ENCODE measurements at regions not wholly inside any gene's neighbourhood (a gene's known extent, or its start where the extent isn't known, plus 50 kb on each side); places are given as distances from the start of the nearest gene placed in this dataset.
"Not testable (repeated sequence)": the region's sequence is repeated elsewhere in the genome, so short reads cannot be mapped to it uniquely, and the experiment has no call there.

- Mint-ChIP-seq H3K27ac (no peak overlapping the region), H3K9me3 (peaks cover 0 to 50% (median 41%) of the 10 kb centered on the region in 8 donors), H3K4me3 (no peak overlapping the region), H3K36me3 (no peaks in the 10 kb centered on the region), H3K4me1 (no peaks in the 10 kb centered on the region), H3K27me3 (no peaks in the 10 kb centered on the region)
- Histone ChIP-seq H3K4me3 (ENCODE audit: low read length in 2 of 2) (no peak overlapping the region), H3K27ac (ENCODE audit: low read depth, low read length) (no peak overlapping the region), H3K36me3 (ENCODE audit: insufficient read depth, low read length) (no peaks in the 10 kb centered on the region), H3K27me3 (ENCODE audit: insufficient read depth, low read length) (no peaks in the 10 kb centered on the region), H3K4me1 (ENCODE audit: insufficient read depth, low read length) (no peaks in the 10 kb centered on the region), H3K9me3 (ENCODE audit: control insufficient read depth in 1 of 2, low read length in 2 of 2) (peaks cover 0 to 7% of the 10 kb centered on the region in 2 donors)
- DNase-seq, result no peak
- CTCF ChIA-PET (ENCODE audit: partially characterized antibody), result no interaction called here
- POLR2A ChIA-PET (ENCODE audit: partially characterized antibody), result no interaction called here
- intact Hi-C loops (cut with micrococcal nuclease), result no loop called here
These were observed 889.8 kb downstream of the CDH8 start for GRCh38 chr16:61146429-61146828.

- Histone ChIP-seq H3K36me3 (ENCODE audit: insufficient read depth, low read length) (no peaks in the 10 kb centered on the region), H3K27ac (ENCODE audit: low read depth, low read length) (no peak overlapping the region), H3K9me3 (ENCODE audit: control insufficient read depth in 1 of 2, low read length in 2 of 2) (peaks cover 0 to 5% of the 10 kb centered on the region in 2 donors), H3K4me1 (ENCODE audit: insufficient read depth, low read length) (no peaks in the 10 kb centered on the region), H3K27me3 (ENCODE audit: insufficient read depth, low read length) (no peaks in the 10 kb centered on the region), H3K4me3 (ENCODE audit: low read length in 2 of 2) (no peak overlapping the region)
- Mint-ChIP-seq H3K27me3 (no peaks in the 10 kb centered on the region), H3K4me3 (no peak overlapping the region), H3K27ac (no peak overlapping the region), H3K9me3 (peaks cover 3 to 37% (median 22%) of the 10 kb centered on the region in 8 donors), H3K4me1 (no peaks in the 10 kb centered on the region), H3K36me3 (no peaks in the 10 kb centered on the region)
- ChIA-PET POLR2A (ENCODE audit: partially characterized antibody) (no interaction called here), CTCF (ENCODE audit: partially characterized antibody) (no interaction called here)
- intact Hi-C loops (cut with micrococcal nuclease), result no loop called here
- DNase-seq, result no peak
These were observed 904.8 kb downstream of the CDH8 start for GRCh38 chr16:61131447-61131846.

- ChIA-PET POLR2A (ENCODE audit: partially characterized antibody) (no interaction called here), CTCF (ENCODE audit: partially characterized antibody) (no interaction called here)
- Histone ChIP-seq H3K4me1 (ENCODE audit: insufficient read depth, low read length) (no peaks in the 10 kb centered on the region), H3K9me3 (ENCODE audit: control insufficient read depth in 1 of 2, low read length in 2 of 2) (peaks cover 0 to 5% of the 10 kb centered on the region in 2 donors), H3K27ac (ENCODE audit: low read depth, low read length) (no peak overlapping the region), H3K36me3 (ENCODE audit: insufficient read depth, low read length) (no peaks in the 10 kb centered on the region), H3K27me3 (ENCODE audit: insufficient read depth, low read length) (no peaks in the 10 kb centered on the region), H3K4me3 (ENCODE audit: low read length in 2 of 2) (no peak overlapping the region)
- Mint-ChIP-seq H3K27ac (no peak overlapping the region), H3K4me3 (no peak overlapping the region), H3K36me3 (no peaks in the 10 kb centered on the region), H3K27me3 (no peaks in the 10 kb centered on the region), H3K9me3 (peaks cover 0 to 43% (median 23%) of the 10 kb centered on the region in 8 donors), H3K4me1 (no peaks in the 10 kb centered on the region)
- intact Hi-C loops (cut with micrococcal nuclease), result no loop called here
- no peak for DNase-seq
These were observed 907.5 kb downstream of the CDH8 start for GRCh38 chr16:61128545-61129323.

- Mint-ChIP-seq H3K4me3 (no peak overlapping the region), H3K9me3 (peaks cover 0 to 36% (median 17%) of the 10 kb centered on the region in 8 donors), H3K27ac (no peak overlapping the region), H3K36me3 (no peaks in the 10 kb centered on the region), H3K4me1 (no peaks in the 10 kb centered on the region), H3K27me3 (no peaks in the 10 kb centered on the region)
- Histone ChIP-seq H3K4me3 (ENCODE audit: low read length in 2 of 2) (no peak overlapping the region), H3K27ac (ENCODE audit: low read depth, low read length) (no peak overlapping the region), H3K4me1 (ENCODE audit: insufficient read depth, low read length) (no peaks in the 10 kb centered on the region), H3K27me3 (ENCODE audit: insufficient read depth, low read length) (no peaks in the 10 kb centered on the region), H3K9me3 (ENCODE audit: control insufficient read depth in 1 of 2, low read length in 2 of 2) (peaks cover 0 to 13% of the 10 kb centered on the region in 2 donors), H3K36me3 (ENCODE audit: insufficient read depth, low read length) (no peaks in the 10 kb centered on the region)
- ChIA-PET POLR2A (ENCODE audit: partially characterized antibody) (no interaction called here), CTCF (ENCODE audit: partially characterized antibody) (no interaction called here)
- intact Hi-C loops (cut with micrococcal nuclease), result no loop called here
- DNase-seq, result no peak
These were observed 930.7 kb downstream of the CDH8 start for GRCh38 chr16:61105544-61105943.

- no peak overlapping the region for H3K27ac Mint-ChIP-seq
- Histone ChIP-seq H3K9me3 (ENCODE audit: control insufficient read depth in 1 of 2, low read length in 2 of 2) (peaks cover 0 to 7% of the 10 kb centered on the region in 2 donors), H3K27me3 (ENCODE audit: insufficient read depth, low read length) (no peaks in the 10 kb centered on the region), H3K27ac (ENCODE audit: low read depth, low read length) (no peak overlapping the region), H3K36me3 (ENCODE audit: insufficient read depth, low read length) (no peaks in the 10 kb centered on the region), H3K4me3 (ENCODE audit: low read length in 2 of 2) (no peak overlapping the region), H3K4me1 (ENCODE audit: insufficient read depth, low read length) (no peaks in the 10 kb centered on the region)
- no peaks in the 10 kb centered on the region for H3K36me3 Mint-ChIP-seq
- H3K9me3 Mint-ChIP-seq, result peaks cover 7 to 33% (median 26%) of the 10 kb centered on the region in 8 donors
- no peaks in the 10 kb centered on the region for H3K27me3 Mint-ChIP-seq
- POLR2A ChIA-PET (ENCODE audit: partially characterized antibody), result no interaction called here
- no peak overlapping the region for H3K4me3 Mint-ChIP-seq
- no peaks in the 10 kb centered on the region for H3K4me1 Mint-ChIP-seq
- intact Hi-C loops (cut with micrococcal nuclease), result no loop called here
- CTCF ChIA-PET (ENCODE audit: partially characterized antibody), result no interaction called here
- no peak for DNase-seq
These were observed 937.7 kb downstream of the CDH8 start for GRCh38 chr16:61098505-61098904.

GRCh38 chr16:61091300-61091699 is 944.9 kb downstream of the CDH8 start:
- POLR2A ChIA-PET (ENCODE audit: partially characterized antibody); intact Hi-C loops (cut with micrococcal nuclease): not testable (repeated sequence)
- H3K9me3 Mint-ChIP-seq, result peaks cover 6 to 60% (median 47%) of the 10 kb centered on the region in 8 donors

GRCh38 chr16:61083711-61084110 is 952.5 kb downstream of the CDH8 start:
- no peaks in the 10 kb centered on the region for H3K36me3 ChIP-seq (ENCODE audit: insufficient read depth, low read length)
- no peaks in the 10 kb centered on the region for H3K36me3 Mint-ChIP-seq
- no peak overlapping the region for H3K27ac ChIP-seq (ENCODE audit: low read depth, low read length)
- no peaks in the 10 kb centered on the region for H3K27me3 Mint-ChIP-seq
- no peaks in the 10 kb centered on the region for H3K4me1 Mint-ChIP-seq
- CTCF ChIA-PET (ENCODE audit: partially characterized antibody), result no interaction called here
- H3K4me3 Mint-ChIP-seq, result no peak overlapping the region
- DNase-seq, result no peak
- POLR2A ChIA-PET (ENCODE audit: partially characterized antibody), result no interaction called here
- no peaks in the 10 kb centered on the region for H3K9me3 ChIP-seq (ENCODE audit: control insufficient read depth in 1 of 2, low read length in 2 of 2)
- intact Hi-C loops (cut with micrococcal nuclease), result no loop called here
- H3K27me3 ChIP-seq (ENCODE audit: insufficient read depth, low read length), result no peaks in the 10 kb centered on the region
- no peaks in the 10 kb centered on the region for H3K4me1 ChIP-seq (ENCODE audit: insufficient read depth, low read length)
- no peak overlapping the region for H3K4me3 ChIP-seq (ENCODE audit: low read length in 2 of 2)
- H3K9me3 Mint-ChIP-seq, result peaks cover 0 to 50% (median 19%) of the 10 kb centered on the region in 8 donors
- no peak overlapping the region for H3K27ac Mint-ChIP-seq

More at GRCh38 chr16:61091300-61091699, 944.9 kb downstream of the CDH8 start:
- CTCF ChIA-PET (ENCODE audit: partially characterized antibody); H3K4me3 Mint-ChIP-seq; H3K27me3 Mint-ChIP-seq; H3K36me3 ChIP-seq (ENCODE audit: insufficient read depth, low read length); H3K4me1 Mint-ChIP-seq; H3K27ac ChIP-seq (ENCODE audit: low read depth, low read length); H3K9me3 ChIP-seq (ENCODE audit: control insufficient read depth in 1 of 2, low read length in 2 of 2); DNase-seq; H3K4me3 ChIP-seq (ENCODE audit: low read length in 2 of 2); H3K27ac Mint-ChIP-seq; H3K4me1 ChIP-seq (ENCODE audit: insufficient read depth, low read length); H3K36me3 Mint-ChIP-seq; H3K27me3 ChIP-seq (ENCODE audit: insufficient read depth, low read length): not testable (repeated sequence)

All from CD4-positive, alpha-beta memory T cell (primary cell).